ENCODE measurements at regions not wholly inside any gene's neighbourhood (a gene's known extent, or its start where the extent isn't known, plus 50 kb on each side); places are given as distances from the start of the nearest gene placed in this dataset.

GRCh38 chr18:1357724-1358123 is 453.1 kb downstream of the ADCYAP1 start:
- Histone ChIP-seq H4K20me1 (ENCODE audit: insufficient read depth) (no peaks in the 10 kb centered on the region), H3K9ac (no peak overlapping the region), H3K4me1 (ENCODE audit: control insufficient read depth in 1 of 2, insufficient read depth in 2 of 2, low read depth in 1 of 2, low read length in 1 of 2) (no peaks in the 10 kb centered on the region), H2AFZ (ENCODE audit: low read depth) (no peak overlapping the region), H3K4me3 (ENCODE audit: low read depth in 2 of 2, low read length in 1 of 2) (no peak overlapping the region), H3F3A (replicated peaks; ENCODE audit: insufficient read depth) (no peaks in the 10 kb centered on the region), H3K27ac (ENCODE audit: low read depth in 2 of 2, low read length in 1 of 2) (no peak overlapping the region), H3K9me2 (no peaks in the 10 kb centered on the region), H3K27me3 (ENCODE audit: insufficient read depth) (no peaks in the 10 kb centered on the region), H3K4me2 (no peak overlapping the region), H3K36me3 (replicated peaks in 1 of 2; ENCODE audit: control insufficient read depth in 1 of 2, insufficient read depth in 2 of 2, low read length in 1 of 2) (no peaks in the 10 kb centered on the region), H3K79me2 (ENCODE audit: insufficient read depth) (no peaks in the 10 kb centered on the region), H3K9me3 (no peaks in the 10 kb centered on the region)
- WGBS (ENCODE audit: low lambda C conversion rate), result 0% methylated on average over 2 of the region's 2 CpGs
- ChIA-PET POLR2A (no interaction called here), CTCF (no interaction called here)
- DNase-seq, result no peak
- TF ChIP-seq MEF2A (IDR thresholded peaks at IDR 0.05; ENCODE audit: borderline replicate concordance, low read depth), result no peak
- TF ChIP-seq JUND (IDR thresholded peaks at IDR 0.05), result no peak
- TF ChIP-seq POLR2AphosphoS5 (IDR thresholded peaks at IDR 0.05; ENCODE audit: low read depth, low read length), result no peak
- no peak for TF ChIP-seq GABPA (IDR thresholded peaks at IDR 0.05; ENCODE audit: low read depth)
- TF ChIP-seq, protein P1, sequence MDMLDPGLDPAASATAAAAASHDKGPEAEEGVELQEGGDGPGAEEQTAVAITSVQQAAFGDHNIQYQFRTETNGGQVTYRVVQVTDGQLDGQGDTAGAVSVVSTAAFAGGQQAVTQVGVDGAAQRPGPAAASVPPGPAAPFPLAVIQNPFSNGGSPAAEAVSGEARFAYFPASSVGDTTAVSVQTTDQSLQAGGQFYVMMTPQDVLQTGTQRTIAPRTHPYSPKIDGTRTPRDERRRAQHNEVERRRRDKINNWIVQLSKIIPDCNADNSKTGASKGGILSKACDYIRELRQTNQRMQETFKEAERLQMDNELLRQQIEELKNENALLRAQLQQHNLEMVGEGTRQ (IDR thresholded peaks at IDR 0.05; ENCODE audit: borderline replicate concordance, low read depth, low read length), result no peak
- no peak for TF ChIP-seq SIN3A (IDR thresholded peaks at IDR 0.05; ENCODE audit: borderline replicate concordance, low read depth, low read length)
- no peak for TF ChIP-seq SMC3 (IDR thresholded peaks at IDR 0.05; ENCODE audit: low read depth, low read length)
- TF ChIP-seq TEAD4 (IDR thresholded peaks at IDR 0.05; ENCODE audit: borderline replicate concordance, insufficient read depth), result no peak
- TF ChIP-seq RAD21 (IDR thresholded peaks at IDR 0.05; ENCODE audit: low read length), result no peak

DNA sequence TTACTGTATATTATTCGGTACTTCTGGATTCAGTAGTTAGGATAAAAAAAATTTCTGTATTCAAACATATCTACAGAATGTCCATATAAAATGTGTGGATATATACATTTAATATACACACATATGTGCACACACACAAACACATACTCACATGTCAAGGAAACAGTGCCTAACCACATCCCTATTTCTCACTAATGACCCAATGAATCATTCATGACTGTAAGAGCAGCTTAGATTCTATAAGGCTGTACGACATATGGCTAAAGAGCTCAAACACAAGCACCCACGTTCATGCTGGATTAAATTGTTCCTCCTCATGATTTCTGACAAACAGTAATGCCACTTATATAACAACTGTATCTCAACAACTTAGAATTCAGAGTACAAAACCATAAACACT is 457.3 kb downstream of the ADCYAP1 start:
- DNase-seq, result no peak
- Histone ChIP-seq H3K9me3 (no peaks in the 10 kb centered on the region), H3K4me2 (no peak overlapping the region), H3K36me3 (replicated peaks in 1 of 2; ENCODE audit: control insufficient read depth in 1 of 2, insufficient read depth in 2 of 2, low read length in 1 of 2) (no peaks in the 10 kb centered on the region), H3K4me1 (ENCODE audit: control insufficient read depth in 1 of 2, insufficient read depth in 2 of 2, low read depth in 1 of 2, low read length in 1 of 2) (no peaks in the 10 kb centered on the region), H3K79me2 (ENCODE audit: insufficient read depth) (no peaks in the 10 kb centered on the region), H4K20me1 (ENCODE audit: insufficient read depth) (no peaks in the 10 kb centered on the region), H3F3A (replicated peaks; ENCODE audit: insufficient read depth) (no peaks in the 10 kb centered on the region), H3K4me3 (ENCODE audit: low read depth in 2 of 2, low read length in 1 of 2) (no peak overlapping the region), H3K9me2 (no peaks in the 10 kb centered on the region), H3K27me3 (ENCODE audit: insufficient read depth) (no peaks in the 10 kb centered on the region), H3K27ac (ENCODE audit: low read depth in 2 of 2, low read length in 1 of 2) (no peak overlapping the region), H2AFZ (ENCODE audit: low read depth) (no peak overlapping the region), H3K9ac (no peak overlapping the region)
- TF ChIP-seq FOXJ3 (CRISPR knock-in tag; IDR thresholded peaks at IDR 0.05), result no peak
- TF ChIP-seq NFIC (IDR thresholded peaks at IDR 0.05; ENCODE audit: borderline replicate concordance), result no peak
- TF ChIP-seq MEF2A (IDR thresholded peaks at IDR 0.05; ENCODE audit: borderline replicate concordance, low read depth), result no peak
- no peak for TF ChIP-seq FOXM1 (IDR thresholded peaks at IDR 0.05; ENCODE audit: low read depth)
- TF ChIP-seq USF1 (IDR thresholded peaks at IDR 0.05; ENCODE audit: borderline replicate concordance, low read depth), result no peak
- TF ChIP-seq ELF1 (IDR thresholded peaks at IDR 0.05), result no peak
- TF ChIP-seq POLR2AphosphoS5 (IDR thresholded peaks at IDR 0.05; ENCODE audit: low read depth, low read length), result no peak
- no peak for TF ChIP-seq YY1 (IDR thresholded peaks at IDR 0.05; ENCODE audit: low read depth)
- no peak for TF ChIP-seq TEAD4 (IDR thresholded peaks at IDR 0.05; ENCODE audit: borderline replicate concordance, insufficient read depth)
- TF ChIP-seq, protein P2, sequence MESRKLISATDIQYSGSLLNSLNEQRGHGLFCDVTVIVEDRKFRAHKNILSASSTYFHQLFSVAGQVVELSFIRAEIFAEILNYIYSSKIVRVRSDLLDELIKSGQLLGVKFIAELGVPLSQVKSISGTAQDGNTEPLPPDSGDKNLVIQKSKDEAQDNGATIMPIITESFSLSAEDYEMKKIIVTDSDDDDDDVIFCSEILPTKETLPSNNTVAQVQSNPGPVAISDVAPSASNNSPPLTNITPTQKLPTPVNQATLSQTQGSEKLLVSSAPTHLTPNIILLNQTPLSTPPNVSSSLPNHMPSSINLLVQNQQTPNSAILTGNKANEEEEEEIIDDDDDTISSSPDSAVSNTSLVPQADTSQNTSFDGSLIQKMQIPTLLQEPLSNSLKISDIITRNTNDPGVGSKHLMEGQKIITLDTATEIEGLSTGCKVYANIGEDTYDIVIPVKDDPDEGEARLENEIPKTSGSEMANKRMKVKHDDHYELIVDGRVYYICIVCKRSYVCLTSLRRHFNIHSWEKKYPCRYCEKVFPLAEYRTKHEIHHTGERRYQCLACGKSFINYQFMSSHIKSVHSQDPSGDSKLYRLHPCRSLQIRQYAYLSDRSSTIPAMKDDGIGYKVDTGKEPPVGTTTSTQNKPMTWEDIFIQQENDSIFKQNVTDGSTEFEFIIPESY (IDR thresholded peaks at IDR 0.05; ENCODE audit: borderline replicate concordance, low read depth), result no peak
- ChIA-PET CTCF (no interaction called here), POLR2A (no interaction called here)
- WGBS (ENCODE audit: low lambda C conversion rate), result 3% methylated on average over 3 of the region's 3 CpGs

Measured in SK-N-SH (cell line).